GM23338 (cell line): ENCODE measurements at regions not wholly inside any gene's neighbourhood (a gene's known extent, or its start where the extent isn't known, plus 50 kb on each side); places are given as distances from the start of the nearest gene placed in this dataset.

Source experiments
- CTCF ChIP-seq, 2 experiments: fragments of 200-600 bp in 1 of 2; sonication (generic) in 1 of 2; conservative IDR thresholded peaks; 2 replicates each; pipeline versions ENCODE4 v1.5.1 to v1.6.1; 2016 to 2017; ENCODE audit warnings: antibody characterized with exemption in 2 of 2, low read depth in 2 of 2, mild to moderate bottlenecking in 2 of 2, moderate library complexity in 1 of 2
- EZH2 ChIP-seq: fragments of 200-600 bp; sonication (generic); IDR thresholded peaks from one replicate; pipeline ENCODE4 v1.8.0; 2017; ENCODE audit warnings: antibody characterized with exemption, mild to moderate bottlenecking, low read depth; ENCODE audit not compliant: unreplicated experiment
- POLR2AphosphoS5 ChIP-seq: IDR thresholded peaks from 2 replicates; pipeline ENCODE4 v1.6.1; 2016; ENCODE audit warnings: antibody characterized with exemption, low read depth

- TF ChIP-seq EZH2 (no peak), CTCF (conservative IDR thresholded peaks at IDR 0.05; ENCODE audit: low read depth in 2 of 2) (no peak), POLR2AphosphoS5 (no peak)
Measured at GRCh38 chr20:16802652-16802935, 54.4 kb downstream of the OTOR start.
